ENCODE measurements at regions not wholly inside any gene's neighbourhood (a gene's known extent, or its start where the extent isn't known, plus 50 kb on each side); places are given as distances from the start of the nearest gene placed in this dataset.

- TF ChIP-seq MLX (CRISPR knock-in tag; conservative IDR thresholded peaks at IDR 0.05), result no peak
- TF ChIP-seq FIP1L1 (IDR thresholded peaks at IDR 0.05; ENCODE audit: low read depth, low read length, poor library complexity, severe bottlenecking), result no peak
- no peak for TF ChIP-seq ZHX1 (conservative IDR thresholded peaks at IDR 0.05; ENCODE audit: low read length)
- no peak for TF ChIP-seq ZNF584 (CRISPR knock-in tag; IDR thresholded peaks at IDR 0.05; ENCODE audit: low read depth)
- no peak for TF ChIP-seq FOSL1 (tag; conservative IDR thresholded peaks at IDR 0.05)
- TF ChIP-seq YBX1 (IDR thresholded peaks at IDR 0.05), result no peak
- TF ChIP-seq ZNF830 (CRISPR knock-in tag; IDR thresholded peaks at IDR 0.05), result no peak
- TF ChIP-seq FOXP1 (CRISPR knock-in tag; IDR thresholded peaks at IDR 0.05), result no peak
- no peak for TF ChIP-seq UBTF (IDR thresholded peaks at IDR 0.05; ENCODE audit: borderline replicate concordance in 1 of 2, low read depth in 2 of 2, low read length in 2 of 2)
- no peak for TF ChIP-seq TAF15 (IDR thresholded peaks at IDR 0.05; ENCODE audit: low read depth, low read length)
- TF ChIP-seq TCFL5 (CRISPR knock-in tag; conservative IDR thresholded peaks at IDR 0.05), result no peak
- TF ChIP-seq NFE2L1 (tag; IDR thresholded peaks at IDR 0.05; ENCODE audit: borderline replicate concordance, low read depth), result no peak
- TF ChIP-seq HDAC2 (IDR thresholded peaks at IDR 0.05), result no peak
- TF ChIP-seq PYGO2 (tag; IDR thresholded peaks at IDR 0.05), result no peak
- peak; percentile 53; the same call in 1 of the 2 replicates for TF ChIP-seq ILK (tag; IDR thresholded peaks at IDR 0.05; ENCODE audit: borderline replicate concordance, low read depth)
- no peak for TF ChIP-seq ZNF280B (CRISPR knock-in tag; IDR thresholded peaks at IDR 0.05)
- no peak for TF ChIP-seq SOX6 (IDR thresholded peaks at IDR 0.05)
- no peak for TF ChIP-seq TCF3 (CRISPR knock-in tag; IDR thresholded peaks at IDR 0.05)
- no peak for TF ChIP-seq HDAC3 (IDR thresholded peaks at IDR 0.05; ENCODE audit: borderline replicate concordance, partially characterized antibody)
- TF ChIP-seq ZNF551 (CRISPR knock-in tag; IDR thresholded peaks at IDR 0.05), result no peak
- TF ChIP-seq ZNF316 (IDR thresholded peaks at IDR 0.05), result peak; percentile 87
- no peak for TF ChIP-seq ZNF347 (CRISPR knock-in tag; IDR thresholded peaks at IDR 0.05; ENCODE audit: low read depth)
Observed at GRCh38 chr11:33945481-33946268, 53.8 kb upstream of the LMO2 start (continued).

All from K562 (cell line).